ENCODE measurements at regions not wholly inside any gene's neighbourhood (a gene's known extent, or its start where the extent isn't known, plus 50 kb on each side); places are given as distances from the start of the nearest gene placed in this dataset.

GRCh38 chr2:145124085-145124484 is 604.2 kb upstream of the ZEB2 start:
- ChIA-PET CTCF (no interaction called here), POLR2A (no interaction called here)
- intact Hi-C loops (cut with DNase I, micrococcal nuclease) = no loop called here
- Histone ChIP-seq H3K4me3 (ENCODE audit: low read length) (no peak overlapping the region), H3K9me3 (ENCODE audit: control insufficient read depth in 1 of 2, insufficient read depth in 1 of 2, low read length in 2 of 2) (no peaks in the 10 kb centered on the region), H3K4me1 (ENCODE audit: insufficient read depth, low read length) (no peaks in the 10 kb centered on the region), H3K36me3 (ENCODE audit: insufficient read depth, low read length) (no peaks in the 10 kb centered on the region), H3K27me3 (ENCODE audit: control insufficient read depth in 1 of 2, insufficient read depth in 2 of 2, low read length in 2 of 2) (no peaks in the 10 kb centered on the region), H3K27ac (ENCODE audit: low read depth in 1 of 2, low read length in 2 of 2) (no peak overlapping the region)
- ATAC-seq (ENCODE audit: poor library complexity) (no peak), DNase-seq (no peak)
- no peak overlapping the region for H3K27ac Mint-ChIP-seq
- no peaks in the 10 kb centered on the region for H3K36me3 Mint-ChIP-seq (ENCODE audit: low read depth)
- H3K27me3 Mint-ChIP-seq = no peaks in the 10 kb centered on the region
- H3K4me1 Mint-ChIP-seq (ENCODE audit: low read depth) = no peaks in the 10 kb centered on the region
- H3K4me3 Mint-ChIP-seq = no peak overlapping the region
- no peaks in the 10 kb centered on the region for H3K9me3 Mint-ChIP-seq
- no peak for TF ChIP-seq CTCF (IDR thresholded peaks at IDR 0.05)

- intact Hi-C loops (cut with DNase I, micrococcal nuclease) = no loop called here
- no peak for TF ChIP-seq CTCF (IDR thresholded peaks at IDR 0.05)
- H3K9me3 Mint-ChIP-seq = no peaks in the 10 kb centered on the region
- ATAC-seq (ENCODE audit: poor library complexity) = no peak
- H3K36me3 Mint-ChIP-seq (ENCODE audit: low read depth) = no peaks in the 10 kb centered on the region
- Histone ChIP-seq H3K36me3 (ENCODE audit: insufficient read depth, low read length) (no peaks in the 10 kb centered on the region), H3K27me3 (ENCODE audit: control insufficient read depth in 1 of 2, insufficient read depth in 2 of 2, low read length in 2 of 2) (no peaks in the 10 kb centered on the region), H3K27ac (ENCODE audit: low read depth in 1 of 2, low read length in 2 of 2) (no peak overlapping the region), H3K9me3 (ENCODE audit: control insufficient read depth in 1 of 2, insufficient read depth in 1 of 2, low read length in 2 of 2) (no peaks in the 10 kb centered on the region), H3K4me3 (ENCODE audit: low read length) (no peak overlapping the region), H3K4me1 (ENCODE audit: insufficient read depth, low read length) (no peaks in the 10 kb centered on the region)
- H3K4me3 Mint-ChIP-seq = no peak overlapping the region
- CTCF ChIA-PET = no interaction called here
- no peaks in the 10 kb centered on the region for H3K27me3 Mint-ChIP-seq
- DNase-seq = no peak
- POLR2A ChIA-PET = no interaction called here
- no peak overlapping the region for H3K27ac Mint-ChIP-seq
- no peaks in the 10 kb centered on the region for H3K4me1 Mint-ChIP-seq (ENCODE audit: low read depth)
Observed at GRCh38 chr2:145123606-145124005, 603.7 kb upstream of the ZEB2 start.

- no peaks in the 10 kb centered on the region for H3K36me3 ChIP-seq (ENCODE audit: insufficient read depth, low read length)
- POLR2A ChIA-PET = no interaction called here
- no peak overlapping the region for H3K4me3 ChIP-seq (ENCODE audit: low read length)
- Mint-ChIP-seq H3K4me3 (no peak overlapping the region), H3K27ac (no peak overlapping the region), H3K9me3 (peaks cover 2% of the 10 kb centered on the region), H3K4me1 (ENCODE audit: low read depth) (no peaks in the 10 kb centered on the region), H3K27me3 (no peaks in the 10 kb centered on the region), H3K36me3 (ENCODE audit: low read depth) (no peaks in the 10 kb centered on the region)
- CTCF ChIA-PET = no interaction called here
- H3K27me3 ChIP-seq (ENCODE audit: control insufficient read depth in 1 of 2, insufficient read depth in 2 of 2, low read length in 2 of 2) = no peaks in the 10 kb centered on the region
- H3K27ac ChIP-seq (ENCODE audit: low read depth in 1 of 2, low read length in 2 of 2) = no peak overlapping the region
- DNase-seq (no peak), ATAC-seq (ENCODE audit: poor library complexity) (no peak)
- no peaks in the 10 kb centered on the region for H3K9me3 ChIP-seq (ENCODE audit: control insufficient read depth in 1 of 2, insufficient read depth in 1 of 2, low read length in 2 of 2)
- intact Hi-C loops (cut with DNase I, micrococcal nuclease) = no loop called here
- H3K4me1 ChIP-seq (ENCODE audit: insufficient read depth, low read length) = no peaks in the 10 kb centered on the region
- no peak for TF ChIP-seq CTCF (IDR thresholded peaks at IDR 0.05)
Observed at GRCh38 chr2:145119225-145119624, 599.3 kb upstream of the ZEB2 start.
